GM19023 (cell line): ENCODE measurements at regions not wholly inside any gene's neighbourhood (a gene's known extent, or its start where the extent isn't known, plus 50 kb on each side); places are given as distances from the start of the nearest gene placed in this dataset.
"Not testable (repeated sequence)": the region's sequence is repeated elsewhere in the genome, so short reads cannot be mapped to it uniquely, and the experiment has no call there.

Experiments used
- ATAC-seq: cut with Tn5 transposase; IDR thresholded peaks from one replicate; pipeline ENCODE4 v1.9.1; 2021; ENCODE audit warnings: mild to moderate bottlenecking, moderate library complexity; ENCODE audit not compliant: unreplicated experiment

GRCh38 chr13:104650431-104650830, 1584.2 kb upstream of the SLC10A2 start:
- no peak for ATAC-seq

- no peak for ATAC-seq
Observed at GRCh38 chr13:104648291-104648690, 1582.1 kb upstream of the SLC10A2 start.

GRCh38 chr13:104645786-104646185, 1579.6 kb upstream of the SLC10A2 start:
- no peak for ATAC-seq

- ATAC-seq: no peak
Observed at GRCh38 chr13:104641309-104641708, 1575.1 kb upstream of the SLC10A2 start.

GRCh38 chr13:104635879-104636278, 1569.7 kb upstream of the SLC10A2 start:
- no peak for ATAC-seq

GRCh38 chr13:104634016-104634415, 1567.8 kb upstream of the SLC10A2 start:
- no peak for ATAC-seq

- ATAC-seq: no peak
Observed at GRCh38 chr13:104632736-104633135, 1566.5 kb upstream of the SLC10A2 start.

GRCh38 chr13:104625201-104625600, 1559.0 kb upstream of the SLC10A2 start:
- ATAC-seq: no peak

- no peak for ATAC-seq
Observed at GRCh38 chr13:104616990-104617389, 1550.8 kb upstream of the SLC10A2 start.

- no peak for ATAC-seq
Observed at GRCh38 chr13:104614361-104615145, 1548.3 kb upstream of the SLC10A2 start.

- ATAC-seq: no peak
Observed at GRCh38 chr13:104608331-104608730, 1542.1 kb upstream of the SLC10A2 start.

- ATAC-seq: not testable (repeated sequence)
Observed at GRCh38 chr13:104605435-104605834, 1539.2 kb upstream of the SLC10A2 start.

GRCh38 chr13:104597546-104598180, 1531.4 kb upstream of the SLC10A2 start:
- no peak for ATAC-seq

GRCh38 chr13:104595511-104595910, 1529.3 kb upstream of the SLC10A2 start:
- ATAC-seq: no peak

GRCh38 chr13:104594806-104595205, 1528.6 kb upstream of the SLC10A2 start:
- no peak for ATAC-seq

- no peak for ATAC-seq
Observed at GRCh38 chr13:104593693-104594092, 1527.5 kb upstream of the SLC10A2 start.

- no peak for ATAC-seq
Observed at GRCh38 chr13:104593251-104593576, 1527.0 kb upstream of the SLC10A2 start.

GRCh38 chr13:104592545-104593250, 1526.5 kb upstream of the SLC10A2 start:
- ATAC-seq: no peak

- no peak for ATAC-seq
Observed at GRCh38 chr13:104592127-104592526, 1525.9 kb upstream of the SLC10A2 start.

GRCh38 chr13:104586051-104586746, 1520.0 kb upstream of the SLC10A2 start:
- no peak for ATAC-seq

GRCh38 chr13:104584481-104584880, 1518.3 kb upstream of the SLC10A2 start:
- ATAC-seq: no peak
